Panc1 (cell line): ENCODE measurements at regions not wholly inside any gene's neighbourhood (a gene's known extent, or its start where the extent isn't known, plus 50 kb on each side); places are given as distances from the start of the nearest gene placed in this dataset.

Experiments
- ATAC-seq: fragments of 200-7000 bp; cut with Tn5 transposase; 2 replicates; pipeline ENCODE4 v1.9.1; 2020; ENCODE audit warnings: mild to moderate bottlenecking, moderate library complexity
- BruUV-seq: library from RNA; stranded (reverse); fragments of 400-500 nt; replicated peaks from 2 replicates; lab custom pipeline; 2021; lab: Mats Ljungman, UMichigan
- CTCF ChIA-PET: fragments of 300-600 bp; sonication (Branson Sonifier 250); formaldehyde crosslinking; loops from one replicate; lab custom pipeline; 2022; ENCODE audit warnings: antibody characterized with exemption; lab: Charles Lee
- POLR2A ChIA-PET: fragments of 300-600 bp; sonication (Branson Sonifier 250); formaldehyde crosslinking; loops from one replicate; lab custom pipeline; 2022; ENCODE audit warnings: antibody characterized with exemption; lab: Charles Lee
- DNase-seq: peaks from one replicate; pipeline ENCODE4 v3.0.0-alpha.2; 2010; ENCODE audit warnings: low read depth, low spot score
- H3K27ac ChIP-seq: 2 replicates; pipeline ENCODE4 v1.5.1; 2011; ENCODE audit warnings: mild to moderate bottlenecking, low read length, inconsistent platforms
- H3K27me3 ChIP-seq: fragments of 200-500 bp; sonication (Bioruptor generic); 2 replicates; pipeline ENCODE4 v1.6.0; 2014; ENCODE audit warnings: low read length, inconsistent platforms; ENCODE audit not compliant: control insufficient read depth, insufficient read depth
- H3K36me3 ChIP-seq: fragments of 200-500 bp; sonication (Bioruptor generic); 2 replicates; pipeline ENCODE4 v1.5.1; 2014; ENCODE audit warnings: inconsistent platforms, mild to moderate bottlenecking, low read length, moderate library complexity; ENCODE audit not compliant: control insufficient read depth, insufficient read depth
- H3K4me1 ChIP-seq: 2 replicates; pipeline ENCODE4 v1.5.1; 2011; ENCODE audit warnings: inconsistent platforms, mild to moderate bottlenecking, low read length, moderate library complexity; ENCODE audit not compliant: control insufficient read depth, insufficient read depth
- H3K4me3 ChIP-seq, 2 experiments: 2 replicates each; pipeline ENCODE4 v1.5.1; 2011 to 2012; ENCODE audit warnings: low read depth in 2 of 2, low read length in 2 of 2, mild to moderate bottlenecking in 2 of 2, inconsistent platforms in 1 of 2, moderate library complexity in 1 of 2
- H3K9me3 ChIP-seq: fragments of 200-500 bp; sonication (Bioruptor generic); 2 replicates; pipeline ENCODE4 v1.5.1; 2014; ENCODE audit warnings: low read depth, mild to moderate bottlenecking, inconsistent platforms, low read length, moderate library complexity; ENCODE audit not compliant: control insufficient read depth, insufficient read depth
- POLR2AphosphoS5 ChIP-seq: IDR thresholded peaks from 2 replicates; pipeline ENCODE4 v1.6.1; 2012; ENCODE audit warnings: mild to moderate bottlenecking, low read depth, low read length, moderate library complexity
- SIN3A ChIP-seq: IDR thresholded peaks from 2 replicates; pipeline ENCODE4 v1.6.1; 2012; ENCODE audit warnings: low read depth, mild to moderate bottlenecking, low read length, moderate library complexity, borderline replicate concordance; ENCODE audit not compliant: insufficient read depth
- TCF7L2 ChIP-seq: IDR thresholded peaks from 2 replicates; pipeline ENCODE4 v1.6.1; 2011; ENCODE audit warnings: mild to moderate bottlenecking, low read depth, low read length, inconsistent platforms
- in situ Hi-C: cut with HindIII; loops from 2 replicates; pipeline ENCODE4 v1.10.0; 2016; ENCODE audit warnings: low sequenced_read_pairs, low pct_unique_long_range_greater_than_20kb
- intact Hi-C: fragments of 100-400 bp; cut with micrococcal nuclease; formaldehyde crosslinking; loops from one replicate; pipeline ENCODE4 v1.10.0; 2022; ENCODE audit not compliant: unreplicated experiment
- TF ChIP-seq, protein P1 (sequence below), 2 experiments: IDR thresholded peaks; 2 replicates each; pipeline ENCODE4 v1.6.1; 2011 to 2012; ENCODE audit warnings: low read depth in 2 of 2, control low read depth in 1 of 2, low read length in 1 of 2, mild to moderate bottlenecking in 1 of 2, moderate library complexity in 1 of 2; ENCODE audit not compliant: insufficient read depth in 1 of 2
- TF ChIP-seq, protein P2 (sequence below): fragments of 450-650 bp; IDR thresholded peaks from 2 replicates; pipeline ENCODE4 v1.5.1; 2017; ENCODE audit warnings: mild to moderate bottlenecking

DNA sequence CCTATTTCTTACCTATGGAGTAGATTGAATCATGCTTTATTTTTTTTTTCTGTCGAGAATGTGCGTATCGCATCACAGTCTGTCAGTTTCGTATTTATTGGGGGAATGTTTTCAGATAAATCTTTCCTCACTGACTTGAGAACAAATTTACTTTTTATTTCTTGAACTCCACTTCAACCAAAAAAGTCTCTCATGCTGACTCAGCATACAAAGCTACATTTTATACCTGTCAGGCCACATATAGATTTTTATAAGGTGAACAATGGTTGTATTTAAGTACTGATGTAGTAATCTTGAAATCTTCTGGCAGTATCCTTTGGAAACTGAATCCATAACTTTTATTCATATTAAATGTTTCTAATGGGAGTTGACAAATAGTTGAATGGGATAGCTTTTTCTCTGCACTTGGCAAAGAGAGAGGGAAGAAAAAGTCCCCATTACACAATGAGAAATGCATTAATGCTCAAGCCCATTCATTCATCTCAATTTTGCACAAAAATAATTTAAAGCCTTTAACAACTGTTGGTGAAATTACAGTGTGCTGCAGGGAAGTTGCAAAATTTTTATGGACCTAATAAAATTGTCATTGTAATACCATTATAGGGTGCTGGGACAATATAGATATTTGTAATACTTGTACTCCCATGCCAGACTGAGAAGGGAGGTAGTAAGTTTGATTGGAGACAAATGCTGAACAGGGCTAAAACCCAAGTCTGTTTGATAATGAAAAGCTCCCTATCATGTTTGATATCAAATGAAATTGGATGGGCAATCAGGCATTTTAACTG lies 367.6 kb downstream of the HLX start:
- ChIA-PET POLR2A (no interaction called here), CTCF (no interaction called here)
- BruUV-seq: no TSS peak
- intact Hi-C loops: no loop called here
- Histone ChIP-seq H3K27ac (no peak overlapping the region), H3K36me3 (no peaks in the 10 kb centered on the region), H3K27me3 (no peaks in the 10 kb centered on the region), H3K4me1 (no peaks in the 10 kb centered on the region), H3K4me3 (no peak overlapping the region), H3K9me3 (no peaks in the 10 kb centered on the region)
- DNase-seq (no peak), ATAC-seq (no peak)
- in situ Hi-C loops: no loop called here
- TF ChIP-seq POLR2AphosphoS5 (no peak), TCF7L2 (no peak), SIN3A (no peak)
- TF ChIP-seq, protein P1, sequence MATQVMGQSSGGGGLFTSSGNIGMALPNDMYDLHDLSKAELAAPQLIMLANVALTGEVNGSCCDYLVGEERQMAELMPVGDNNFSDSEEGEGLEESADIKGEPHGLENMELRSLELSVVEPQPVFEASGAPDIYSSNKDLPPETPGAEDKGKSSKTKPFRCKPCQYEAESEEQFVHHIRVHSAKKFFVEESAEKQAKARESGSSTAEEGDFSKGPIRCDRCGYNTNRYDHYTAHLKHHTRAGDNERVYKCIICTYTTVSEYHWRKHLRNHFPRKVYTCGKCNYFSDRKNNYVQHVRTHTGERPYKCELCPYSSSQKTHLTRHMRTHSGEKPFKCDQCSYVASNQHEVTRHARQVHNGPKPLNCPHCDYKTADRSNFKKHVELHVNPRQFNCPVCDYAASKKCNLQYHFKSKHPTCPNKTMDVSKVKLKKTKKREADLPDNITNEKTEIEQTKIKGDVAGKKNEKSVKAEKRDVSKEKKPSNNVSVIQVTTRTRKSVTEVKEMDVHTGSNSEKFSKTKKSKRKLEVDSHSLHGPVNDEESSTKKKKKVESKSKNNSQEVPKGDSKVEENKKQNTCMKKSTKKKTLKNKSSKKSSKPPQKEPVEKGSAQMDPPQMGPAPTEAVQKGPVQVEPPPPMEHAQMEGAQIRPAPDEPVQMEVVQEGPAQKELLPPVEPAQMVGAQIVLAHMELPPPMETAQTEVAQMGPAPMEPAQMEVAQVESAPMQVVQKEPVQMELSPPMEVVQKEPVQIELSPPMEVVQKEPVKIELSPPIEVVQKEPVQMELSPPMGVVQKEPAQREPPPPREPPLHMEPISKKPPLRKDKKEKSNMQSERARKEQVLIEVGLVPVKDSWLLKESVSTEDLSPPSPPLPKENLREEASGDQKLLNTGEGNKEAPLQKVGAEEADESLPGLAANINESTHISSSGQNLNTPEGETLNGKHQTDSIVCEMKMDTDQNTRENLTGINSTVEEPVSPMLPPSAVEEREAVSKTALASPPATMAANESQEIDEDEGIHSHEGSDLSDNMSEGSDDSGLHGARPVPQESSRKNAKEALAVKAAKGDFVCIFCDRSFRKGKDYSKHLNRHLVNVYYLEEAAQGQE (IDR thresholded peaks at IDR 0.05; ENCODE audit: insufficient read depth in 1 of 2, low read depth in 2 of 2, low read length in 1 of 2): no peak
- TF ChIP-seq, protein P2, sequence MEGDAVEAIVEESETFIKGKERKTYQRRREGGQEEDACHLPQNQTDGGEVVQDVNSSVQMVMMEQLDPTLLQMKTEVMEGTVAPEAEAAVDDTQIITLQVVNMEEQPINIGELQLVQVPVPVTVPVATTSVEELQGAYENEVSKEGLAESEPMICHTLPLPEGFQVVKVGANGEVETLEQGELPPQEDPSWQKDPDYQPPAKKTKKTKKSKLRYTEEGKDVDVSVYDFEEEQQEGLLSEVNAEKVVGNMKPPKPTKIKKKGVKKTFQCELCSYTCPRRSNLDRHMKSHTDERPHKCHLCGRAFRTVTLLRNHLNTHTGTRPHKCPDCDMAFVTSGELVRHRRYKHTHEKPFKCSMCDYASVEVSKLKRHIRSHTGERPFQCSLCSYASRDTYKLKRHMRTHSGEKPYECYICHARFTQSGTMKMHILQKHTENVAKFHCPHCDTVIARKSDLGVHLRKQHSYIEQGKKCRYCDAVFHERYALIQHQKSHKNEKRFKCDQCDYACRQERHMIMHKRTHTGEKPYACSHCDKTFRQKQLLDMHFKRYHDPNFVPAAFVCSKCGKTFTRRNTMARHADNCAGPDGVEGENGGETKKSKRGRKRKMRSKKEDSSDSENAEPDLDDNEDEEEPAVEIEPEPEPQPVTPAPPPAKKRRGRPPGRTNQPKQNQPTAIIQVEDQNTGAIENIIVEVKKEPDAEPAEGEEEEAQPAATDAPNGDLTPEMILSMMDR: no peak

DNA sequence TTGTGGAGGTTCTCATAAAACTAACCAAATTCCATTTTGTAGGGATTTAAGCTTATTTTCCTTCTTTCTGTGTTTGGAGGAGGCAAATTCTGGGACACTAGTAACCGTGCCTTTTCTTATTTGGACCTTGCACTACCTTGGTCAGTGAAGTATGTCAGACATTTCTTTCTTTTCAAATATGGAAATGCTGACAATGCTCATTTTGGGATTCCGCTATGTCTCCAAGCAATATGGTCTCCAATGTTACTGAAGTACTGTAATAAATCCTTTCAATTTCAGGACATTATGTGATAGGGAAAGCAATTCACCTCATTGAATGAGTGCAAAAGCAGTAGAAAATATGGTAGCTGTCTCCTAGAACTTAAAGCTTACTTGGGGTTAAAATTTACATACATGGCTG lies 372.3 kb downstream of the HLX start:
- TF ChIP-seq, protein P1 (IDR thresholded peaks at IDR 0.05; ENCODE audit: insufficient read depth in 1 of 2, low read depth in 2 of 2, low read length in 1 of 2): no peak
- BruUV-seq: no TSS peak
- intact Hi-C loops: no loop called here
- ChIA-PET POLR2A (no interaction called here), CTCF (no interaction called here)
- ATAC-seq (no peak), DNase-seq (no peak)
- in situ Hi-C loops: no loop called here
- Histone ChIP-seq H3K9me3 (no peaks in the 10 kb centered on the region), H3K27me3 (no peaks in the 10 kb centered on the region), H3K36me3 (no peaks in the 10 kb centered on the region), H3K27ac (no peak overlapping the region), H3K4me3 (no peak overlapping the region), H3K4me1 (no peaks in the 10 kb centered on the region)
